Trophoblast cell (in vitro differentiated cells and primary cell): ENCODE measurements at regions not wholly inside any gene's neighbourhood (a gene's known extent, or its start where the extent isn't known, plus 50 kb on each side); places are given as distances from the start of the nearest gene placed in this dataset.

Source experiments
- DNase-seq, 2 donors: peaks; one replicate each; pipeline ENCODE4 v3.0.0-alpha.2; 2016
- H2AFZ ChIP-seq: 2 replicates; pipeline ENCODE4 v1.6.1; 2013; ENCODE audit warnings: low read length, moderate library complexity, mild to moderate bottlenecking; ENCODE audit not compliant: insufficient read depth, poor library complexity
- H2AK5ac ChIP-seq: 2 replicates; pipeline ENCODE4 v1.6.1; 2013; ENCODE audit warnings: mild to moderate bottlenecking, low read length
- H2BK120ac ChIP-seq: 2 replicates; pipeline ENCODE4 v1.6.1; 2013; ENCODE audit warnings: low read length, mild to moderate bottlenecking, moderate library complexity; ENCODE audit not compliant: insufficient read depth, poor library complexity
- H2BK12ac ChIP-seq: 2 replicates; pipeline ENCODE4 v1.6.1; 2013; ENCODE audit warnings: mild to moderate bottlenecking, low read length, moderate library complexity
- H2BK5ac ChIP-seq: 2 replicates; pipeline ENCODE4 v1.6.1; 2013; ENCODE audit warnings: low read length, low read depth, moderate library complexity, mild to moderate bottlenecking; ENCODE audit not compliant: poor library complexity
- H3K14ac ChIP-seq: 2 replicates; pipeline ENCODE4 v1.6.1; 2013; ENCODE audit warnings: mild to moderate bottlenecking, low read length
- H3K18ac ChIP-seq: 2 replicates; pipeline ENCODE4 v1.6.1; 2013; ENCODE audit warnings: mild to moderate bottlenecking, low read length
- H3K23ac ChIP-seq: 2 replicates; pipeline ENCODE4 v1.6.1; 2013; ENCODE audit warnings: low read length
- H3K27ac ChIP-seq: 2 replicates; pipeline ENCODE4 v1.5.1; 2013; ENCODE audit warnings: low read depth, mild to moderate bottlenecking, inconsistent platforms, low read length, moderate library complexity
- H3K27me3 ChIP-seq: 2 replicates; pipeline ENCODE4 v1.6.1; 2013; ENCODE audit warnings: inconsistent platforms, mild to moderate bottlenecking, low read length, moderate library complexity; ENCODE audit not compliant: insufficient read depth
- H3K36me3 ChIP-seq, 2 experiments: 1 replicate in 1 of 2; 2 replicates in 1 of 2; pipeline ENCODE4 v1.6.1; 2013; ENCODE audit warnings: low read length in 2 of 2, mild to moderate bottlenecking in 2 of 2, moderate library complexity in 1 of 2; ENCODE audit not compliant: insufficient read depth in 2 of 2, control insufficient read depth in 1 of 2
- H3K4ac ChIP-seq: 2 replicates; pipeline ENCODE4 v1.6.1; 2013; ENCODE audit warnings: low read depth, mild to moderate bottlenecking, low read length, moderate library complexity
- H3K4me1 ChIP-seq, 2 experiments: 1 replicate in 1 of 2; 2 replicates in 1 of 2; pipeline ENCODE4 v1.6.1; 2013; ENCODE audit warnings: low read length in 2 of 2, mild to moderate bottlenecking in 2 of 2, moderate library complexity in 1 of 2; ENCODE audit not compliant: insufficient read depth in 2 of 2, control insufficient read depth in 1 of 2
- H3K4me2 ChIP-seq: 2 replicates; pipeline ENCODE4 v1.6.1; 2013; ENCODE audit warnings: inconsistent platforms, mild to moderate bottlenecking, low read length, moderate library complexity
- H3K4me3 ChIP-seq: 2 replicates; pipeline ENCODE4 v1.5.1; 2013; ENCODE audit warnings: mild to moderate bottlenecking, low read depth, low read length, inconsistent platforms
- H3K79me1 ChIP-seq: one replicate; pipeline ENCODE4 v1.6.1; 2013; ENCODE audit warnings: low read length
- H3K79me2 ChIP-seq: 2 replicates; pipeline ENCODE4 v1.6.1; 2013; ENCODE audit warnings: low read length, mild to moderate bottlenecking; ENCODE audit not compliant: control insufficient read depth, insufficient read depth, poor library complexity
- H3K9ac ChIP-seq: 2 replicates; pipeline ENCODE4 v1.6.1; 2013; ENCODE audit warnings: mild to moderate bottlenecking, low read length
- H3K9me3 ChIP-seq: 2 replicates; pipeline ENCODE4 v1.6.1; 2013; ENCODE audit warnings: low read depth, mild to moderate bottlenecking, control low read depth, inconsistent platforms, low read length; ENCODE audit not compliant: insufficient read depth
- H4K12ac ChIP-seq: 2 replicates; pipeline ENCODE4 v1.6.1; 2013; ENCODE audit warnings: low read depth, mild to moderate bottlenecking, low read length, moderate library complexity
- H4K8ac ChIP-seq: 2 replicates; pipeline ENCODE4 v1.6.1; 2013; ENCODE audit warnings: low read depth, mild to moderate bottlenecking, low read length, moderate library complexity
- H4K91ac ChIP-seq: one replicate; pipeline ENCODE4 v1.6.1; 2013; ENCODE audit warnings: low read depth, mild to moderate bottlenecking, low read length, moderate library complexity
- WGBS: extraction: QIAGEN DNeasy Blood & Tissue Kit; methylation state at CpG from one replicate; pipeline ENCODE4 v1.1.7; 2013; ENCODE audit warnings: missing lambda C conversion rate; ENCODE audit not compliant: insufficient read length, insufficient coverage; ENCODE audit errors: extremely low coverage; 5-methylcytosine and 5-hydroxymethylcytosine counted together

DNA sequence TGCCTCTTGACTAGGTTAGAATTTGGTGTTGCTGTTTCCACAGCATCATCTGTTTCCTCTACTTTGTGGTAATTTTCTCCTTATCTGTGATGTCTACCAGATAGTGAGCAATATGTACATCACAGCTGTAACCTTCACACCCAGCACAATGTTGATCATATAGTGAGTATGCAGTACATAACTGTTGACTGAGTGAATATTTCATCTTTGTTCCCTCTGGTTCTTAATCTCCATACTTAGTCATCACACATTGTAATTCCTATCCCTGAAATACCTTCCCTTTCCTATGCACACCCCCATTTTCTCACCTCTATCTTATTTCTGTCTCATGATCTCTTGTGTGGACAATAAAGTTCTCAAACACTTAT lies 115.9 kb downstream of the KIF4B start:
- H4K8ac ChIP-seq, result no peak overlapping the region
- no peak overlapping the region for H3K4me3 ChIP-seq
- no peak overlapping the region for H3K9ac ChIP-seq
- H3K36me3 ChIP-seq, result no peaks in the 10 kb centered on the region
- H2BK120ac ChIP-seq, result no peak overlapping the region
- H3K4me2 ChIP-seq, result no peak overlapping the region
- H3K23ac ChIP-seq, result no peak overlapping the region
- no peak overlapping the region for H3K18ac ChIP-seq
- no peak overlapping the region for H3K14ac ChIP-seq
- H2BK12ac ChIP-seq, result no peak overlapping the region
- no peak overlapping the region for H2AK5ac ChIP-seq
- H4K12ac ChIP-seq, result no peak overlapping the region
- no peak overlapping the region for H2BK5ac ChIP-seq
- H3K4ac ChIP-seq, result no peak overlapping the region
- no peak overlapping the region for H4K91ac ChIP-seq
- no peak overlapping the region for H3K27ac ChIP-seq
- H3K27me3 ChIP-seq, result no peaks in the 10 kb centered on the region
- no peak overlapping the region for H2AFZ ChIP-seq
- no peaks in the 10 kb centered on the region for H3K79me1 ChIP-seq
- H3K79me2 ChIP-seq, result no peaks in the 10 kb centered on the region
- DNase-seq, result no peak
- no peaks in the 10 kb centered on the region for H3K9me3 ChIP-seq
- H3K4me1 ChIP-seq, result no peaks in the 10 kb centered on the region

DNA sequence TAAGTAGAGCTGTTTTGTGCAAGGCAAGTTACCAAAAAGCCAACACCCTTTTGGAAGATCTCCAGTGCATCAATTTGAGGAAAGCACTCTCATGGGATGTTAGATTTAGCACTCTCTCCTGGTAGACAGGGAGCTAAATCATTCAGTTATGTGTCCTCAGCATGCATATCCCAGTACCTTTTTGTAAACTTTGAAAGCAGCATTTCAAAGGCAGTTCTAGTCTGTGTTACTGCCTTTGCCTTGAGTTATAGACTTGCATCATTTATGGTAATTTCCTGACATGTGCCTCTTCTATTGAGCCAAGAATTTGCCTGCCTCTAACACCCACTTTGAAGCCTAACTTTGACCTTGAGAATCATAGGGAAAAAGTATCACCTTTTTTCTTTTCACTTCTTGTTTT lies 120.6 kb downstream of the KIF4B start:
- Histone ChIP-seq H3K4me2 (no peak overlapping the region), H2BK12ac (no peak overlapping the region), H3K14ac (no peak overlapping the region), H3K4ac (no peak overlapping the region), H4K12ac (no peak overlapping the region), H3K36me3 (no peaks in the 10 kb centered on the region), H3K18ac (no peak overlapping the region), H3K9ac (no peak overlapping the region), H3K9me3 (no peaks in the 10 kb centered on the region), H3K4me3 (no peak overlapping the region), H3K23ac (no peak overlapping the region), H3K4me1 (no peaks in the 10 kb centered on the region), H4K8ac (no peak overlapping the region), H2BK5ac (no peak overlapping the region), H3K27ac (no peak overlapping the region), H2AFZ (no peak overlapping the region), H2AK5ac (no peak overlapping the region), H3K27me3 (no peaks in the 10 kb centered on the region), H4K91ac (no peak overlapping the region), H3K79me1 (no peaks in the 10 kb centered on the region), H2BK120ac (no peak overlapping the region), H3K79me2 (no peaks in the 10 kb centered on the region)
- no peak for DNase-seq

DNA sequence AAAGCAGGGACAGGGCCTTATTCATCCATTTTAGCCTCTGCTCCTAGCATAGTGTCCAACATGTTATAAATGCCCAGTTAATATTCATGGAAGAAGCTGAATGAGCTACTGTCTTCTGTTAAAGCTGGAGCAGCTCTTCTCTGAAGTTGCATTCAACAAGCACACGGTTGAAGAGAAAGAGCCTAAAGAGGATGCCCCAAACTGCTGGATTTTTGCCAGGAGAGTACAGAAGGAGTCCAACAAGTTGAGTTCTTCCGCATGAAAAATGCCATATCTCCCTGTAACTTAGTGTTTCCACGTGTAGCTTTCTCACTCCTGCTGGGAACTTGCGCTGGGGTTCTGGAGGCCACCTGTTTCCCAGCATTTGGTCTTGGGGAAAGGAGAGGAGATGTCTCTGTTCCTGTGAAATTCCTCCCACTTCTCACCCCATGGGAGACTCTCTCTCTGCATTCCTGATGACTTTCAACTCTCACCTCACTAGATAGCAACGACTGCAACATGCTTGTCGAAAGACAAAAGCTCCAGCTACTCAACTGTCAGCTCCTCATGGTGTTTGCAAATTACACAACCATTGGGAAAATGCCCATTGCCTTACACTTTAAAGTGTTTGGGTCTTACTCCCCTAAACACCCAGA lies 122.8 kb downstream of the KIF4B start:
- H4K12ac ChIP-seq, result no peak overlapping the region
- no peaks in the 10 kb centered on the region for H3K4me1 ChIP-seq
- no peak overlapping the region for H3K4me3 ChIP-seq
- no peak overlapping the region for H3K27ac ChIP-seq
- no peak for DNase-seq
- H3K4me2 ChIP-seq, result no peak overlapping the region
- no peak overlapping the region for H2BK120ac ChIP-seq
- no peak overlapping the region for H2BK12ac ChIP-seq
- H4K91ac ChIP-seq, result no peak overlapping the region
- no peaks in the 10 kb centered on the region for H3K9me3 ChIP-seq
- H3K79me1 ChIP-seq, result peaks cover 3% of the 10 kb centered on the region
- H3K36me3 ChIP-seq, result no peaks in the 10 kb centered on the region
- H3K18ac ChIP-seq, result no peak overlapping the region
- H4K8ac ChIP-seq, result no peak overlapping the region
- no peak overlapping the region for H3K4ac ChIP-seq
- H3K9ac ChIP-seq, result no peak overlapping the region
- H2AFZ ChIP-seq, result no peak overlapping the region
- no peaks in the 10 kb centered on the region for H3K27me3 ChIP-seq
- WGBS, result no CpG with 5 or more reads among the region's 6 CpGs
- no peak overlapping the region for H3K23ac ChIP-seq
- H3K79me2 ChIP-seq, result no peaks in the 10 kb centered on the region
- no peak overlapping the region for H2BK5ac ChIP-seq
- H3K14ac ChIP-seq, result no peak overlapping the region
- no peak overlapping the region for H2AK5ac ChIP-seq

DNA sequence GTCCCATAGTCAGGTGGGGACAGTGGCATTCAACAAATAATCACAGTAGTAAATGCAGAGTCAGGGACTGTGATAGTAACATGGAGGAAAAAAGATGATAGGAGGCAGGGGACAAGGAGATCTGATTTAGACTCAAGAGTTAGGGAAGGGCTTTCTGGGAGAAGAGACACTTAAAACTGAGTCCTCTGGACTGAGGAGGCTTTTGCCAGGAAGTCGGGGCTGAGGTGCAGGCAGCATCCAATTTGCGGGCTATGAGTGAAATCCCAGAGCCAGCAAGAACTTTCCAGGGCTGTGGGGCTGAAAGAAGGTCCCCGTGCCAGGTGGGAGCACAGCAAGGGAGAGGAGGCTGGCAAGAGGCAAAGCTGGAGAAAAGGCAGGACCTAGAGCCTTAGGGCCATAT lies 124.1 kb downstream of the KIF4B start:
- Histone ChIP-seq H3K4me2 (no peak overlapping the region), H3K4me3 (no peak overlapping the region), H3K23ac (no peak overlapping the region), H3K27me3 (no peaks in the 10 kb centered on the region), H2BK12ac (no peak overlapping the region), H4K8ac (peak overlapping the region; percentile 49), H2BK120ac (no peak overlapping the region), H3K14ac (no peak overlapping the region), H3K9me3 (no peaks in the 10 kb centered on the region), H3K18ac (peak overlapping the region; percentile 61), H3K36me3 (no peaks in the 10 kb centered on the region), H3K79me2 (no peaks in the 10 kb centered on the region), H2AFZ (no peak overlapping the region), H3K9ac (no peak overlapping the region), H2BK5ac (no peak overlapping the region), H4K91ac (no peak overlapping the region), H4K12ac (peak overlapping the region; percentile 23), H3K4me1 (no peaks in the 10 kb centered on the region), H2AK5ac (peak overlapping the region; percentile 24), H3K27ac (no peak overlapping the region), H3K79me1 (peaks cover 3% of the 10 kb centered on the region), H3K4ac (no peak overlapping the region)
- no peak for DNase-seq
- WGBS, result no CpG with 5 or more reads among the region's 3 CpGs
